ENCODE measurements at regions not wholly inside any gene's neighbourhood (a gene's known extent, or its start where the extent isn't known, plus 50 kb on each side); places are given as distances from the start of the nearest gene placed in this dataset.

DNA sequence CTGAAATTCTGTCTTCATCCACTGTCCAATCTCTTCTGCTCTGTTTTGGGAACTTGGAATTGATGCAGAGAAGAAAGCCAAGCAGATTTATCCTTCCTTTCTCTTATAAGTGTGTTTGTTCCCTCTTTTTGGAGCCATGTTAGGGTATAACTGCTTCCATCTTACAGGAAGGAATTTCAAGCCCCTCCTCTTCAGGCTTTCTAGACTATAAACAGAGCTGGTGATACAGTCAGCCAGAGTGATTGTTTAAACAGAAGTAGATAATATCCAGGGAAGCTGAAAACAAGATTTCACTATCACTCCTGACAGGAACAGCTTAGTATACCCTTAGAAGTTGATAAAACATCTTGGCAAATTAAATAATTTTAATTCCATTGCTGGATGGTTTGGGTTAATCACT, 102.1 kb upstream of the DMRT1 start:
- Histone ChIP-seq H3K36me3 (ENCODE audit: control insufficient read depth in 2 of 2, insufficient read depth in 2 of 2, low read length in 1 of 2) (peaks cover 24 to 37% of the 10 kb centered on the region in 2 donors), H3K27me3 (ENCODE audit: control insufficient read depth in 1 of 2, insufficient read depth in 2 of 2, low read length in 2 of 2) (no peaks in the 10 kb centered on the region), H3K4me3 (ENCODE audit: low read depth in 1 of 2, low read length in 2 of 2) (no peak overlapping the region), H3K27ac (ENCODE audit: low read depth in 2 of 2, low read length in 1 of 2) (peak overlapping the region in 1 of 2 donors; percentile 79), H3K4me1 (ENCODE audit: control insufficient read depth in 2 of 2, insufficient read depth in 2 of 2, low read length in 1 of 2) (peaks cover 0 to 7% of the 10 kb centered on the region in 2 donors), H3K9me3 (ENCODE audit: control insufficient read depth in 2 of 2, insufficient read depth in 1 of 2, low read depth in 1 of 2, low read length in 1 of 2) (no peaks in the 10 kb centered on the region)

DNA sequence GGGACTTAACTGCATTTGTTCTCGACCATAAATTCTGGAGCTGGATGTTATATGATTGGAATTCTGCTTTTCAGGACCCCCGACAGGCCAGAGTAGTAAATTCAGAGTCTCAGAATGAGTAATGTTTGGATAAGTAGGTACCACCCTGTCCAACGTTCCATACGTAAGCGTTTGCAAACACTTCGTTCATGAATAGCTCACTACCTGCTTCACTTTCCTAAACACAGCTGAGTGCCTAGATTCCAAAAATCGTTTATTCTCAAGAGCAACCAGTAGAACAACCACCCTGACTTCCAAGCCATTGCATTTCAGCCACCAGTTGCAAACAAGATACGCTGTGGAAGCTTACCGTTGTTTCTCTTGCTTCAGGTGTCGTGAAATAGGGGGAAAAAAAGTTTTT, 101.3 kb upstream of the DMRT1 start:
- H3K9me3 ChIP-seq (ENCODE audit: control insufficient read depth in 2 of 2, insufficient read depth in 1 of 2, low read depth in 1 of 2, low read length in 1 of 2) = no peaks in the 10 kb centered on the region
- H3K4me3 ChIP-seq (ENCODE audit: low read depth in 1 of 2, low read length in 2 of 2) = no peak overlapping the region
- WGBS, 2 donors = 75 to 79% methylated on average over 10 of the region's 10 CpGs
- peaks cover 0 to 7% of the 10 kb centered on the region in 2 donors for H3K4me1 ChIP-seq (ENCODE audit: control insufficient read depth in 2 of 2, insufficient read depth in 2 of 2, low read length in 1 of 2)
- peaks cover 24 to 41% of the 10 kb centered on the region in 2 donors for H3K36me3 ChIP-seq (ENCODE audit: control insufficient read depth in 2 of 2, insufficient read depth in 2 of 2, low read length in 1 of 2)
- no peaks in the 10 kb centered on the region for H3K27me3 ChIP-seq (ENCODE audit: control insufficient read depth in 1 of 2, insufficient read depth in 2 of 2, low read length in 2 of 2)
- H3K27ac ChIP-seq (ENCODE audit: low read depth in 2 of 2, low read length in 1 of 2) = peak overlapping the region in 1 of 2 donors; percentile 1

DNA sequence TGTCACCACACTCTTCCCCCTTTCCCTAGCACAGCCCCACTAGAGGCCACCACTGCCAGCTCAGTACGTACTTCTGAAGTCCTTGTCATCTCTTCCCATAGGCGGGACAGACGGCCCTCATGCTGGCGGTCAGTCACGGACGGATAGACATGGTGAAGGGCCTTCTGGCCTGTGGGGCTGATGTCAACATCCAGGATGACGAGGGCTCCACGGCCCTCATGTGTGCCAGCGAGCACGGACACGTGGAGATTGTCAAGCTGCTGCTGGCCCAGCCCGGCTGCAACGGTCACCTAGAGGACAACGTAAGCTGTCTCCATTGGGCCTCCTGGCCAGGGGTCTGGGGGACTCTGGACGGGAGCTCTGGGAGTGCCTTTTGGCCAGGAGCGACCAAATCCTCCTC, 99.4 kb upstream of the DMRT1 start:
- peaks cover 19 to 37% of the 10 kb centered on the region in 2 donors for H3K36me3 ChIP-seq (ENCODE audit: control insufficient read depth in 2 of 2, insufficient read depth in 2 of 2, low read length in 1 of 2)
- peaks cover 0 to 7% of the 10 kb centered on the region in 2 donors for H3K4me1 ChIP-seq (ENCODE audit: control insufficient read depth in 2 of 2, insufficient read depth in 2 of 2, low read length in 1 of 2)
- no peak overlapping the region for H3K27ac ChIP-seq (ENCODE audit: low read depth in 2 of 2, low read length in 1 of 2)
- H3K4me3 ChIP-seq (ENCODE audit: low read depth in 1 of 2, low read length in 2 of 2) = no peak overlapping the region
- no peaks in the 10 kb centered on the region for H3K9me3 ChIP-seq (ENCODE audit: control insufficient read depth in 2 of 2, insufficient read depth in 1 of 2, low read depth in 1 of 2, low read length in 1 of 2)
- 93 to 95% methylated on average over 16 of the region's 16 CpGs for WGBS, 2 donors
- no peaks in the 10 kb centered on the region for H3K27me3 ChIP-seq (ENCODE audit: control insufficient read depth in 1 of 2, insufficient read depth in 2 of 2, low read length in 2 of 2)

DNA sequence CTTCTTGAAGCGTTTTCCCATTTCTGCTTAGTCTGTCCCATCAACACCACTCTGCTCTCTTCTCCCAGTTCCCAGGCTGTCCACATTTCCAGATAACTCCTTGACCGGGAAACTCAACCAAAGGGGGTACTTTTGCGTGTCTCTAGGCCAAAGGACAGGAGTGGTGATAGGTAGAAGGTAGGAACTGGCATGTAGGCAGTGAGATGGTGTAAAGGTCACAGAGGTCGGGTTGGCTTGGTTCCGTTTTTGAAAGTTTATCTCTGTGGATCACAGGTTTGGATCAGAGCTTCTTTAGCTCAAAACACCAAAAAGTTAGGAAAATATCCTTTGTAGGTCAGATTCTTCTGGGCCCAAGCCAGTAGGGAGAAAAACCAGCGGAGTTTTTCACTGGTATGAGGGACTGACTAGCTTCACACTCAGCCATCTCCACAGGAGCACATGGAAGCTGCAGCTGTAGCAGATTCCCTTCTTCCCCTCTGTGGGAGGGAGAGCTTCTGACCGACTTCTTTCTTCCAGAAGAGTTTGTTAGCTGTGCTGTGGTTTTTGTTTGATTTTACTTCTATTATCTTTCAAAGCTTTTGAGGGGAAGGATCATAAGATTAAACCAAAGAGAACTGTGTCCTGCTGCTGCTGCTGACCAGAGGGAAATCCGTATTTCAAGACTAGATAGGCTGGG, 98.4 kb upstream of the DMRT1 start:
- WGBS, 2 donors = 79 to 88% methylated on average over 8 of the region's 8 CpGs
- H3K36me3 ChIP-seq (ENCODE audit: control insufficient read depth in 2 of 2, insufficient read depth in 2 of 2, low read length in 1 of 2) = peaks cover 19 to 37% of the 10 kb centered on the region in 2 donors
- no peak overlapping the region for H3K4me3 ChIP-seq (ENCODE audit: low read depth in 1 of 2, low read length in 2 of 2)
- H3K27me3 ChIP-seq (ENCODE audit: control insufficient read depth in 1 of 2, insufficient read depth in 2 of 2, low read length in 2 of 2) = no peaks in the 10 kb centered on the region
- H3K4me1 ChIP-seq (ENCODE audit: control insufficient read depth in 2 of 2, insufficient read depth in 2 of 2, low read length in 1 of 2) = peaks cover 0 to 5% of the 10 kb centered on the region in 2 donors
- peak overlapping the region in 1 of 2 donors; percentile 26 for H3K27ac ChIP-seq (ENCODE audit: low read depth in 2 of 2, low read length in 1 of 2)
- H3K9me3 ChIP-seq (ENCODE audit: control insufficient read depth in 2 of 2, insufficient read depth in 1 of 2, low read depth in 1 of 2, low read length in 1 of 2) = no peaks in the 10 kb centered on the region

DNA sequence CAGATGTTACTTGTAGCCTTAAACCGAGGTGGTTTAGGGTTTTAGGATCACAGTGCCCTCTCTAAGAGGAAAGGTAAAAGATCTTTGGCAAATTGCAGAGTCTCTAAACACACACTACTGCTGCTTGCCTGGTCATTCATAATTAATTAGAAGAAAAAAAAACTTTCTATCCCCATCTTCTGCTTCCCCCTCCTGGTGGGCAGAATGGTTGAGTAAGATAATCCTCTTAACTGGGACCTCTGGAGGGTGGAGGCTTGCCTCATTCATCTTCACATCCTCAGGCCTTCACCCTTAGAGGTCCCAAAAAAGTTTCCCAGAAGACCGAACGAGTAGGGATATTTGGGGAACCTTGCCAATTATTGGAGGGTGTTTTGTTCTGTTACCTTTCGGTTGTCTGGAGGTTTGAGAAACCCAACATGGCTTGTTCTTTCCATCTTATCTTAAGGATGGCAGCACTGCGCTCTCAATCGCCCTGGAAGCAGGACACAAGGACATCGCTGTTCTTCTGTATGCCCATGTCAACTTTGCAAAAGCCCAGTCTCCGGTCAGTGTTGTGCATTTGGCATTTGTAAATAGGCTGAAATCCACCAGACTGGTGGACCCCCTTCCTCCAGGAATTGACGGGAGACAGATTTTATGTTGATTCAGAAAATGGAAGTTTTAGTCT, 97.3 kb upstream of the DMRT1 start:
- H3K4me3 ChIP-seq (ENCODE audit: low read depth in 1 of 2, low read length in 2 of 2) = no peak overlapping the region
- peaks cover 0 to 3% of the 10 kb centered on the region in 2 donors for H3K4me1 ChIP-seq (ENCODE audit: control insufficient read depth in 2 of 2, insufficient read depth in 2 of 2, low read length in 1 of 2)
- WGBS, 2 donors = 87 to 91% methylated on average over 9 of the region's 9 CpGs

DNA sequence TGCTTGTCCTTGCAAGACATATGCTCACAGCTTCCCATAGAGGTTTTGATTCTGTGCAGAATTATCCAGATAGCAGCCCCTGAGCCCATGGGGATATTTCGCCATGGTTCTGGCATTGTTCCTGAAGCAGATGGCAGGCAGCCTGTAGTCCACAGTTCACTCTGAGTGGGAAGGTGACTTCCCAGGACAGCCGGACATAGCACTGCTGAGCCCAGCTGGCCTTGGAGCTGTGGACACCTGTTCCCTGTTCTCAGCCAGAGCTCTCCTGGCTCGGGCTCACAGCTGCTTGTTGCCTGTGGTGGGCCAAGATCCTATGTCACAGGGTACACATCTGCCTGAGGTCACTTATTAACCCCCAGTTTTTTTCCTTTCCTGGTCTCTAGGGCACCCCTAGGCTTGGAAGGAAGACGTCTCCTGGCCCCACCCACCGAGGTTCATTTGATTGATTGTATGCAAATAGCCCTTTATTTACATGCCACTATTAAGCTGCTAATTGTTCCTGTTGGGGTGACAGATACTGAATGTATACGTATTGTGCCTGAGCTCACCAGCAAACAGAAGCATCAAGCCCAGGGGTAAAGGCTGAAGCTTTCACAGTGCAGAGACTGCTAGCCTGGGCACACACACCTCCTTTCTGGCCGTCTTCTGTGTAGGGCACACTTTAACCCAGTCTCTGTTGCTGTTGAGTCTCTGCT, 96.6 kb upstream of the DMRT1 start:
- Histone ChIP-seq H3K27ac (ENCODE audit: low read depth in 2 of 2, low read length in 1 of 2) (peak overlapping the region; percentile 40 to 83), H3K27me3 (ENCODE audit: control insufficient read depth in 1 of 2, insufficient read depth in 2 of 2, low read length in 2 of 2) (no peaks in the 10 kb centered on the region), H3K4me1 (ENCODE audit: control insufficient read depth in 2 of 2, insufficient read depth in 2 of 2, low read length in 1 of 2) (peaks cover 0 to 3% of the 10 kb centered on the region in 2 donors), H3K9me3 (ENCODE audit: control insufficient read depth in 2 of 2, insufficient read depth in 1 of 2, low read depth in 1 of 2, low read length in 1 of 2) (no peaks in the 10 kb centered on the region), H3K36me3 (ENCODE audit: control insufficient read depth in 2 of 2, insufficient read depth in 2 of 2, low read length in 1 of 2) (peaks cover 19 to 34% of the 10 kb centered on the region in 2 donors), H3K4me3 (ENCODE audit: low read depth in 1 of 2, low read length in 2 of 2) (no peak overlapping the region)
- WGBS, 2 donors = 49 to 53% methylated on average over 7 of the region's 7 CpGs

More for the DNA sequence above, 97.3 kb upstream of the DMRT1 start:
- Histone ChIP-seq H3K36me3 (ENCODE audit: control insufficient read depth in 2 of 2, insufficient read depth in 2 of 2, low read length in 1 of 2) (peaks cover 19 to 34% of the 10 kb centered on the region in 2 donors), H3K27me3 (ENCODE audit: control insufficient read depth in 1 of 2, insufficient read depth in 2 of 2, low read length in 2 of 2) (no peaks in the 10 kb centered on the region), H3K27ac (ENCODE audit: low read depth in 2 of 2, low read length in 1 of 2) (peak overlapping the region; percentile 40 to 83), H3K9me3 (ENCODE audit: control insufficient read depth in 2 of 2, insufficient read depth in 1 of 2, low read depth in 1 of 2, low read length in 1 of 2) (no peaks in the 10 kb centered on the region)

DNA sequence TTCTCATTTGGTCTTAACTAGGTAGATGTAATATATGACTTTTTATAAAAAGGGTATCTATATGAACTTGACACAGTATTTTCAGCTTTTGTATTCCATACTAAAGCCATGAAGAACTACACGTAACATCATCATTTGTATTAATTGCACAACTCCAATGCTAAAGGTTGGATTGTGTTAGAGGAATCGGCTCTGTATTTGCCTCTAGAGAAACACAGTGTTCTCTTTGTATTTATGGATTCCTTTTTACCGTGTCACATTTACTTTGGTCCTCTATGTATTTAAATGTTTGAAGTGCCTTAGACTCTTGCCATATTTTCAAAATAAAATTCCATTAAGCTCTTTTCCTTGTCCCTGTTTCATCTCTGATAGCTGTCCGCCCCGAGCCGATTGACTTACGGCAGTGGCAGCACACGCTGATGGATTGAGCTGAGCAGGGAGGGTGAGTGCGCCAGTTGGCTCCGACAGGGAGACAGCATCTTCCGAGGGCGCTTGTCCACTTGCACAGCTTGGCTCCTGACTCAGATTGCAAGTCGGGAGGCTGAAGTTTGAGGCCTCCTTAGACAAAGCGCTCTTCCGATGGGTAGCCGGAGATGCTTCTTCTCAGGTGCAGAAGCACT, 95.6 kb upstream of the DMRT1 start:
- Histone ChIP-seq H3K9me3 (ENCODE audit: control insufficient read depth in 2 of 2, insufficient read depth in 1 of 2, low read depth in 1 of 2, low read length in 1 of 2) (no peaks in the 10 kb centered on the region), H3K4me3 (ENCODE audit: low read depth in 1 of 2, low read length in 2 of 2) (no peak overlapping the region), H3K4me1 (ENCODE audit: control insufficient read depth in 2 of 2, insufficient read depth in 2 of 2, low read length in 1 of 2) (peaks cover 2 to 5% of the 10 kb centered on the region in 2 donors), H3K36me3 (ENCODE audit: control insufficient read depth in 2 of 2, insufficient read depth in 2 of 2, low read length in 1 of 2) (peaks cover 16 to 26% of the 10 kb centered on the region in 2 donors), H3K27me3 (ENCODE audit: control insufficient read depth in 1 of 2, insufficient read depth in 2 of 2, low read length in 2 of 2) (no peaks in the 10 kb centered on the region), H3K27ac (ENCODE audit: low read depth in 2 of 2, low read length in 1 of 2) (peak overlapping the region; percentile 53 to 67)
- WGBS, 2 donors = 83 to 85% methylated on average over 16 of the region's 16 CpGs

DNA sequence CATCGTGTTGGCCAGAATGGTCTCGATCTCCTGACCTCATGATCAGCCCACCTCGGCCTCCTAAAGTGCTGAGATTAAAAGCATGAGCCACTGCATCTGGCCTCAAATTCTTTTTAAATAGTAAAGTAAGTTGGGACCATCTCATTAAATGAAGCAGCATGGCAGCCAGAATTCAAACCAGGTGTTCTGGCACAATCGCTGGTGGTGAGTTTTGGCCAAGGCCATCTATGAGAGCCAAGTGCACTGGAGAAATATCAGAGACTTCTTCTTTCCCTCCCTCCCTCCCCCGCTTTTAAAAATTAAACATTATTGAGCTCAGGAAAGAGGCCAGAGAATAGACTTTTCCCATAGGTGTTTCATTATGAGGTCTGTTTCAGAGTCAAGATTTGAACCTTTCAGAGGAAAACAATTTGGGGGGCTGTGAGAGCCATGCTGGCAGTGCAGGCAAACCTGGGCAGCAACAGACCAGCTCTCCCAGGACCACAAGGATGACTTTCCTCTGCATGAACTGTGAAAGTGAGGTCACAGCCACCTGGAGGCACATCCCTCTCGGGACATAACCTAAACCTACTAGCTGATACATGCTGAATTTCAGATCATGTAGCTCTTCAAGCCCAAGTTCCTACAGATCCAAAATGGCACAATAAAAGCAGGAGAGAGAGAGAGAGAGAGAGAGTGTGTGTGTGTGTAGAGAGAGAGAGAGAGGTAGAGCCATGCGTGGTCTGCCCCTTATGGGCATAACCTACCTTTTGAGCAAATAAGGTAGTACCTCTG, 94.6 kb upstream of the DMRT1 start:
- whole genome bisulfite sequencing, 2 donors = 84 to 88% methylated on average over 7 of the region's 7 CpGs
- Histone ChIP-seq H3K4me3 (ENCODE audit: low read depth in 1 of 2, low read length in 2 of 2) (no peak overlapping the region), H3K9me3 (ENCODE audit: control insufficient read depth in 2 of 2, insufficient read depth in 1 of 2, low read depth in 1 of 2, low read length in 1 of 2) (no peaks in the 10 kb centered on the region), H3K27ac (ENCODE audit: low read depth in 2 of 2, low read length in 1 of 2) (peak overlapping the region; percentile 45 to 48), H3K36me3 (ENCODE audit: control insufficient read depth in 2 of 2, insufficient read depth in 2 of 2, low read length in 1 of 2) (peaks cover 12 to 22% of the 10 kb centered on the region in 2 donors), H3K27me3 (ENCODE audit: control insufficient read depth in 1 of 2, insufficient read depth in 2 of 2, low read length in 2 of 2) (no peaks in the 10 kb centered on the region), H3K4me1 (ENCODE audit: control insufficient read depth in 2 of 2, insufficient read depth in 2 of 2, low read length in 1 of 2) (peaks cover 2 to 5% of the 10 kb centered on the region in 2 donors)

DNA sequence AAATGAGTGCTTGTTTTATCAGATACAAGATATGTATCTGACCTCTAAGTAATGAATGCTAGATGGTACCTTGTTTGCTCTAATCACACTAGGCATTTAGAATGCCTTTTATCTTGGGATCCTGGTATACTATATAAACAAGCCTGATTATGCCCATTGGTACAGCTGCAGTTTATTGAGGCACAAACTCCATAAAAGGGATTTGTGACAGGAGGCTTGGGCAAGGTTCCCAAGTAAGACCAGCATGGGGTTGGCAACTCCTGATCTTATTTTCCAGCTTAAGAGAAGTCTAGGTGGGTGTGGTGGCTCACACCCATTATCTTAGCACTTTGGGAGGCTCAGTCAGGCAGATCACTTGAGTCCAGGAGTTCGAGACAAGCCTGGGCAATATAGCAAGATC, 93.9 kb upstream of the DMRT1 start:
- Histone ChIP-seq H3K36me3 (ENCODE audit: control insufficient read depth in 2 of 2, insufficient read depth in 2 of 2, low read length in 1 of 2) (peaks cover 9 to 16% of the 10 kb centered on the region in 2 donors), H3K9me3 (ENCODE audit: control insufficient read depth in 2 of 2, insufficient read depth in 1 of 2, low read depth in 1 of 2, low read length in 1 of 2) (no peaks in the 10 kb centered on the region), H3K4me3 (ENCODE audit: low read depth in 1 of 2, low read length in 2 of 2) (no peak overlapping the region), H3K27me3 (ENCODE audit: control insufficient read depth in 1 of 2, insufficient read depth in 2 of 2, low read length in 2 of 2) (no peaks in the 10 kb centered on the region), H3K4me1 (ENCODE audit: control insufficient read depth in 2 of 2, insufficient read depth in 2 of 2, low read length in 1 of 2) (peaks cover 2 to 5% of the 10 kb centered on the region in 2 donors), H3K27ac (ENCODE audit: low read depth in 2 of 2, low read length in 1 of 2) (peak overlapping the region; percentile 56 to 61)
- 64 to 76% methylated on average over 1 of the region's 1 CpG for WGBS, 2 donors

Data from esophagus (tissue), 2 donors.